Hepatocyte (in vitro differentiated cells): ENCODE measurements at regions not wholly inside any gene's neighbourhood (a gene's known extent, or its start where the extent isn't known, plus 50 kb on each side); places are given as distances from the start of the nearest gene placed in this dataset.
"Not testable (repeated sequence)": the region's sequence is repeated elsewhere in the genome, so short reads cannot be mapped to it uniquely, and the experiment has no call there.

Source experiments
- CTCF ChIP-seq: fragments of 200-600 bp; sonication (generic); IDR thresholded peaks from 2 replicates; pipeline ENCODE4 v1.5.1; 2016; ENCODE audit warnings: antibody characterized with exemption, mild to moderate bottlenecking; ENCODE audit not compliant: poor library complexity
- EZH2 ChIP-seq: fragments of 200-600 bp; sonication (generic); IDR thresholded peaks from 2 replicates; pipeline ENCODE4 v1.6.1; 2016; ENCODE audit warnings: antibody characterized with exemption, mild to moderate bottlenecking, borderline replicate concordance

DNA sequence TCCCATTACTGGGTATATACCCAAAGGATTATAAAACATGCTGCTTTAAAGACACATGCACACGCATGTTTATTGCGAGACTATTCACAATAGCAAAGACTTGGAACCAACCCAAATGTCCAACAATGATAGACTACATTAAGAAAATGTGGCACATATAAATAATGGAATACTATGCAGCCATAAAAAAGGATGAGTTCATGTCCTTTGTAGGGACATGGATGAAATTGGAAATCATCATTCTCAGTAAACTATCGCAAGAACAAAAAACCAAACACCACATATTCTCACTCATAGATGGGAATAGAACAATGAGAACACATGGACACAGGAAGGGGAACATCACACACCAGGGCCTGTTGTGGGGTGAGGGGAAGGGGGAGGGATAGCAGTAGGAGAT is 65.5 kb upstream of the POU3F4 start:
- TF ChIP-seq CTCF, EZH2: not testable (repeated sequence)
